PC-3 (cell line): ENCODE measurements at regions not wholly inside any gene's neighbourhood (a gene's known extent, or its start where the extent isn't known, plus 50 kb on each side); places are given as distances from the start of the nearest gene placed in this dataset.

Source experiments
- ATAC-seq: fragments of 200-7000 bp; cut with Tn5 transposase; 2 replicates; pipeline ENCODE4 v1.9.1; 2020; ENCODE audit warnings: mild to moderate bottlenecking, moderate library complexity
- BruUV-seq: library from RNA; stranded (reverse); fragments of 400-500 nt; replicated peaks from 2 replicates; lab custom pipeline; 2021; lab: Mats Ljungman, UMichigan
- CTCF ChIA-PET: fragments of 300-600 bp; sonication (Branson Sonifier 250); formaldehyde crosslinking; loops from one replicate; lab custom pipeline; 2022; ENCODE audit warnings: antibody characterized with exemption; lab: Charles Lee
- POLR2A ChIA-PET: fragments of 300-600 bp; sonication (Branson Sonifier 250); formaldehyde crosslinking; loops from one replicate; lab custom pipeline; 2022; ENCODE audit warnings: antibody characterized with exemption; ENCODE audit not compliant: unreplicated experiment; lab: Charles Lee
- DNase-seq: peaks from one replicate; pipeline ENCODE4 v3.0.0-alpha.2; 2015
- H2AFZ ChIP-seq: fragments of 300-600 bp; sonication (generic); 2 replicates; pipeline ENCODE4 v1.6.0; 2016; ENCODE audit warnings: antibody characterized with exemption, low read length
- H3F3A ChIP-seq: fragments of 300-600 bp; sonication (generic); one replicate; pipeline ENCODE4 v1.6.0; 2017; ENCODE audit warnings: antibody characterized with exemption, low read length, control low read depth, mild to moderate bottlenecking; ENCODE audit not compliant: unreplicated experiment
- H3K27ac ChIP-seq: fragments of 300-600 bp; sonication (generic); 2 replicates; pipeline ENCODE4 v1.5.1; 2016; ENCODE audit warnings: mild to moderate bottlenecking, low read length
- H3K27me3 ChIP-seq: fragments of 300-600 bp; sonication (generic); 2 replicates; pipeline ENCODE4 v1.6.1; 2016; ENCODE audit warnings: low read length, mixed read lengths
- H3K36me3 ChIP-seq: fragments of 300-600 bp; sonication (generic); 2 replicates; pipeline ENCODE4 v1.6.1; 2016; ENCODE audit warnings: low read depth, mixed run types, low read length, mixed read lengths
- H3K4me1 ChIP-seq: fragments of 300-600 bp; sonication (generic); 2 replicates; pipeline ENCODE4 v1.5.1; 2016; ENCODE audit warnings: low read length; ENCODE audit not compliant: insufficient read depth
- H3K4me2 ChIP-seq: fragments of 300-600 bp; sonication (generic); 2 replicates; pipeline ENCODE4 v1.6.0; 2016; ENCODE audit warnings: low read length
- H3K4me3 ChIP-seq: fragments of 300-600 bp; sonication (generic); 2 replicates; pipeline ENCODE4 v1.5.1; 2016; ENCODE audit warnings: mild to moderate bottlenecking, low read length, mixed read lengths
- H3K79me2 ChIP-seq: fragments of 300-600 bp; sonication (generic); 2 replicates; pipeline ENCODE4 v1.6.1; 2017; ENCODE audit warnings: low read length, mixed read lengths
- H3K9ac ChIP-seq: fragments of 300-600 bp; sonication (generic); 2 replicates; pipeline ENCODE4 v1.6.0; 2016; ENCODE audit warnings: mild to moderate bottlenecking, low read length
- H3K9me2 ChIP-seq: fragments of 300-600 bp; sonication (generic); replicated peaks from 2 replicates; pipeline ENCODE4 v1.6.1; 2016; ENCODE audit warnings: mixed run types, low read length, mixed read lengths
- H3K9me3 ChIP-seq: fragments of 300-600 bp; sonication (generic); 2 replicates; pipeline ENCODE4 v1.6.1; 2016; ENCODE audit warnings: low read length, mixed read lengths
- H4K20me1 ChIP-seq: fragments of 300-600 bp; sonication (generic); 2 replicates; pipeline ENCODE4 v1.6.1; 2016; ENCODE audit warnings: low read length, mixed read lengths
- CTCF ChIP-seq: fragments of 300-600 bp; sonication (generic); conservative IDR thresholded peaks from 2 replicates; pipeline ENCODE4 v1.5.1; 2017; ENCODE audit warnings: antibody characterized with exemption, low read depth, mild to moderate bottlenecking, low read length
- EZH2 ChIP-seq: fragments of 300-600 bp; sonication (generic); IDR thresholded peaks from one replicate; pipeline ENCODE4 v1.6.1; 2017; ENCODE audit warnings: antibody characterized with exemption, mild to moderate bottlenecking, low read length; ENCODE audit not compliant: unreplicated experiment
- EZH2phosphoT487 ChIP-seq: fragments of 300-600 bp; sonication (generic); IDR thresholded peaks from 2 replicates; pipeline ENCODE4 v1.6.1; 2018; ENCODE audit warnings: mild to moderate bottlenecking, antibody characterized with exemption, low read length, borderline replicate concordance
- intact Hi-C: fragments of 100-400 bp; cut with micrococcal nuclease; formaldehyde crosslinking; loops from 2 replicates; pipeline ENCODE4 v1.9.0; 2023

DNA sequence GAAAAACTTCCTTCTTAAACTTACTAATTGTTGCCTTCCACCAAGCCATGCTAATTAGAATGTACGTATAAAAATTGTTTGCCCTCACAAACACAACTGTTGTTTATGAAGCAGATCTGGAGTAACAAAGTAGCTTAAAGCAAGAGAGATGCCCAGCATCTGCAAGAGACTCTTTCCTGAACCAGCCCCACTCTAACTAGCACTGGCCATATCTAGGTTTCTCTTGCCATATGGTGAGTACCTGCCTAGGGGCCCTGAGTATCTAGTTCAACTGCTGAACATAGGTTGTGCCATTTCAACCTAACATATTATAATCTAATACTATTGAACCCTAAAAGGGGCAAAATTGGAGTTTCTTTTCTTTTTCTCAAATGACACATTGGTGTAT, 883.4 kb upstream of the B3GALT2 start:
- intact Hi-C loops: no loop called here
- no peak for ATAC-seq
- no peak for TF ChIP-seq CTCF
- no peak for TF ChIP-seq EZH2phosphoT487
- TF ChIP-seq EZH2: no peak

GRCh38 chr1:194069168-194069830, 882.9 kb upstream of the B3GALT2 start:
- TF ChIP-seq EZH2phosphoT487 (no peak), CTCF (no peak), EZH2 (no peak)
- no peak overlapping the region for H3K4me3 ChIP-seq
- no peaks in the 10 kb centered on the region for H3K9me2 ChIP-seq
- H3K36me3 ChIP-seq: no peaks in the 10 kb centered on the region
- H3F3A ChIP-seq: no peaks in the 10 kb centered on the region
- DNase-seq: no peak
- no peaks in the 10 kb centered on the region for H3K9me3 ChIP-seq
- H3K4me1 ChIP-seq: no peaks in the 10 kb centered on the region
- H3K4me2 ChIP-seq: no peak overlapping the region
- POLR2A ChIA-PET: no interaction called here
- ATAC-seq: no peak
- no peaks in the 10 kb centered on the region for H3K79me2 ChIP-seq
- no peak overlapping the region for H3K9ac ChIP-seq
- no peaks in the 10 kb centered on the region for H3K27me3 ChIP-seq
- no peak overlapping the region for H2AFZ ChIP-seq
- H3K27ac ChIP-seq: no peak overlapping the region
- H4K20me1 ChIP-seq: no peaks in the 10 kb centered on the region
- CTCF ChIA-PET: no interaction called here
- BruUV-seq: no TSS peak
- intact Hi-C loops: no loop called here

More for the DNA sequence above, 883.4 kb upstream of the B3GALT2 start:
- CTCF ChIA-PET: no interaction called here
- H3K9me3 ChIP-seq: no peaks in the 10 kb centered on the region
- H3K36me3 ChIP-seq: no peaks in the 10 kb centered on the region
- no peaks in the 10 kb centered on the region for H3F3A ChIP-seq
- H3K4me2 ChIP-seq: no peak overlapping the region
- no TSS peak for BruUV-seq
- H3K4me1 ChIP-seq: no peaks in the 10 kb centered on the region
- no peaks in the 10 kb centered on the region for H4K20me1 ChIP-seq
- no peak overlapping the region for H3K9ac ChIP-seq
- no peak overlapping the region for H3K27ac ChIP-seq
- H3K4me3 ChIP-seq: no peak overlapping the region
- H3K27me3 ChIP-seq: no peaks in the 10 kb centered on the region
- no peak overlapping the region for H2AFZ ChIP-seq
- H3K79me2 ChIP-seq: no peaks in the 10 kb centered on the region
- DNase-seq: no peak
- POLR2A ChIA-PET: no interaction called here
- H3K9me2 ChIP-seq: no peaks in the 10 kb centered on the region

DNA sequence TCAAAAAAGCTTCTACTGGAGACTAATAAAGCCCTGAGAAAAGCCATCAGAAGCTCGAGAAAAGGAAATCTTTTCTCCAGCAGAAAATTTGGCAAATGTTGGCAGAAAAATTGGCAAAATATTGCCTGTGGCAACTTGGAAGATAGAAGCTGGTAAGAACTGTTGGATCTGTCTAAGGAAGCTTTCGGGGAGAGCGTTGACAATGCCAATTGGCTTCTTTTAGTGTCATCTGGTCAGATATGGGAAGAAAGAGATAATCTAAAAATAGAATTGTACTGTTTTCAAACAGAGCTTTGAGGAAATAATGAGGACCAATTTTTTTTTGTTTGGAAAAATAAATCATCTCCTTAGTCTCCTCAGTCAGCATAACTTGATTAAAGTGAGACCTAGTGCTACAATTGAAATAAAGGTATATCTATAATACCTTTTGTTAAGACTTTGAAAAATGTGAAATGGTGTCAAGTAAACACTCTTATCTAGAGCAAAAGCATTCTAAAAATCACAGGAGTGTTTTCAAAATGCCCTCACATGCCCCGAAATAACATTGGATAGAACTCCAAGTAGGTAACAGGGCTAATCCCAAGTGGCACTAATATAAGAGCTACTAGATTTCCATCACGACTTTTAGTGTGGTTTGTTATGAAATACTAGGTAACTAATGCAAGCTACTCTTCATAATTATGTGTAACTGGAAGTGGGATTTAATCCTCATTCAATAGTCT, 882.2 kb upstream of the B3GALT2 start:
- no peak for DNase-seq
- Histone ChIP-seq H3K79me2 (no peaks in the 10 kb centered on the region), H3F3A (no peaks in the 10 kb centered on the region), H4K20me1 (no peaks in the 10 kb centered on the region), H3K9ac (no peak overlapping the region), H3K36me3 (no peaks in the 10 kb centered on the region), H3K9me3 (no peaks in the 10 kb centered on the region), H3K9me2 (no peaks in the 10 kb centered on the region), H3K4me3 (no peak overlapping the region), H3K4me2 (no peak overlapping the region), H2AFZ (no peak overlapping the region), H3K4me1 (no peaks in the 10 kb centered on the region), H3K27ac (no peak overlapping the region), H3K27me3 (no peaks in the 10 kb centered on the region)
- no peak for ATAC-seq
- no TSS peak for BruUV-seq
- POLR2A ChIA-PET: no interaction called here
- CTCF ChIA-PET: no interaction called here
- TF ChIP-seq EZH2 (no peak), EZH2phosphoT487 (no peak), CTCF (no peak)
- intact Hi-C loops: no loop called here
